ENCODE measurements at regions not wholly inside any gene's neighbourhood (a gene's known extent, or its start where the extent isn't known, plus 50 kb on each side); places are given as distances from the start of the nearest gene placed in this dataset.
"Not testable (repeated sequence)": the region's sequence is repeated elsewhere in the genome, so short reads cannot be mapped to it uniquely, and the experiment has no call there.

DNA sequence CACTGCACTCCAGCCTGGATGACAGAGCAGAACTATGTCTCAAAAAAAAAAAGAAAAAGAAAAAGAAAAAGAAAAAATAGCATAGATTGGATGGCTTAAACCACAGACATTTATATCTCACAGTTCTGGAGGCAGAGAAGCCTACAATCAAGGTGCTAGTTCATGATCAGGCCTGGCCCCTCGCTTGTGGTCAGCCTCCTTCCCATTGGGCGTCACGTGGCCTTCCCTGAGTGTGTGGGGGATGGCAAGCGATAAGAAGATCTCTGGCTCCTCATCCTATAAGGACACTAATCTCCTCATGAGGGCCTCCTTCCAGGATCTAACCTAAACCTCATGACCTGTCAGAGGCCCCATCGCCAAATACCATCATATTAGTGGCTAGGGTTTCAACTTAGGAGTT lies 320.2 kb upstream of the SPATA31A3 start:
- H3K27me3 ChIP-seq (ENCODE audit: control insufficient read depth, insufficient read depth, low read length); DNase-seq (ENCODE audit: low read depth, low spot score); H3K4me1 ChIP-seq (ENCODE audit: control insufficient read depth, insufficient read depth, low read length); H3K9me3 ChIP-seq (ENCODE audit: control insufficient read depth, insufficient read depth, low read length); H3K36me3 ChIP-seq (ENCODE audit: control insufficient read depth, insufficient read depth, low read length); H3K4me3 ChIP-seq (ENCODE audit: low read length); H3K27ac ChIP-seq (ENCODE audit: low read length): not testable (repeated sequence)
- WGBS (ENCODE audit: insufficient coverage, insufficient read length), result no CpG with 5 or more reads among the region's 5 CpGs

DNA sequence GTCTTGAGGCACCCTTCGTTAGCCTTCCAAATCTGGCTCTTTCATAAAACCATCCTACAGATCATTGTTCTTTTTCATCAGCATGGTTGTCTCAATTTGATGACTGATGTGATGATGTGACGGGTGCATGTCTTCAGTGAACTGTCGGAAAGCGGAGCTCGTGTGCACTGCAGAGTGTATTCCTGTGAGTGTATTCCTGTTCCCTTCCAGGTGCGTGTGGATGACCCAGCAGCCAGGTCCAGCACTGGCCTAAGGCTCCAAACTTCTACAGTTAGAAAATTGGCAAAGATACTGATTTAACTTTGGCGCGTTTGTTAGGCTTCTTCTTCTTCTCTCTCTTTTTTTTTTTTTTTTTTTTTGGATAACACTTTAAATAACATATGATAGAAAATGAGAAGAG lies 314.8 kb upstream of the SPATA31A3 start:
- no CpG with 5 or more reads among the region's 8 CpGs for WGBS (ENCODE audit: insufficient coverage, insufficient read length)

DNA sequence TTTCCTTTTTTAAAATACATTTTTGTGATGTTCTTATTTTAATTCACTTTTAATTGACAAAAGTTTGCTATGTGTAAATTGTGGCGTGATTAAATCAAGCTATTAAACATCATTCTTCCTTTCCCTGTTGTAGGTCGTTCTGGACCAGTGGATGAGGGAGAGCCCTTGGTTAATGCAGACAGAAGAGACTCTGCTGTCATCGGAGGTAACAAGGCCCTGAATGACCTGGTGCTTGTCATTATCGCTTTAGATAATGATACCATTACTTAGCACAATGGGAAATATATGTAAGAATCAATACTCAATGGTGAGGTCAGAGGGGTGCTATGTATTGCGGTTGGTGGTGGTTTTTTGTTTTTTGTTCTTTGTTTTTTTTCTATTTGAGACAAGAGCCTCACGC lies 296.4 kb upstream of the SPATA31A3 start:
- H3K4me1 ChIP-seq (ENCODE audit: control insufficient read depth, insufficient read depth, low read length); H3K36me3 ChIP-seq (ENCODE audit: control insufficient read depth, insufficient read depth, low read length); H3K9me3 ChIP-seq (ENCODE audit: control insufficient read depth, insufficient read depth, low read length); H3K4me3 ChIP-seq (ENCODE audit: low read length); H3K27ac ChIP-seq (ENCODE audit: low read length); DNase-seq (ENCODE audit: low read depth, low spot score); H3K27me3 ChIP-seq (ENCODE audit: control insufficient read depth, insufficient read depth, low read length): not testable (repeated sequence)
- no CpG with 5 or more reads among the region's 6 CpGs for WGBS (ENCODE audit: insufficient coverage, insufficient read length)

More for the DNA sequence above, 314.8 kb upstream of the SPATA31A3 start:
- H3K9me3 ChIP-seq (ENCODE audit: control insufficient read depth, insufficient read depth, low read length); H3K4me3 ChIP-seq (ENCODE audit: low read length); H3K36me3 ChIP-seq (ENCODE audit: control insufficient read depth, insufficient read depth, low read length); H3K27me3 ChIP-seq (ENCODE audit: control insufficient read depth, insufficient read depth, low read length); H3K27ac ChIP-seq (ENCODE audit: low read length); H3K4me1 ChIP-seq (ENCODE audit: control insufficient read depth, insufficient read depth, low read length); DNase-seq (ENCODE audit: low read depth, low spot score): not testable (repeated sequence)

- not testable (repeated sequence) for H3K27ac ChIP-seq (ENCODE audit: low read length); H3K4me3 ChIP-seq (ENCODE audit: low read length); H3K4me1 ChIP-seq (ENCODE audit: control insufficient read depth, insufficient read depth, low read length); H3K9me3 ChIP-seq (ENCODE audit: control insufficient read depth, insufficient read depth, low read length); H3K27me3 ChIP-seq (ENCODE audit: control insufficient read depth, insufficient read depth, low read length); H3K36me3 ChIP-seq (ENCODE audit: control insufficient read depth, insufficient read depth, low read length); DNase-seq (ENCODE audit: low read depth, low spot score)
- no CpG with 5 or more reads among the region's 46 CpGs for WGBS (ENCODE audit: insufficient coverage, insufficient read length)
These were observed 295.9 kb upstream of the SPATA31A3 start for GRCh38 chr9:67288117-67288735.

- no CpG with 5 or more reads among the region's 6 CpGs for WGBS (ENCODE audit: insufficient coverage, insufficient read length)
These were observed 291.9 kb upstream of the SPATA31A3 start for GRCh38 chr9:67284299-67284698.

GRCh38 chr9:67281574-67281973 lies 289.2 kb upstream of the SPATA31A3 start:
- not testable (repeated sequence) for DNase-seq (ENCODE audit: low read depth, low spot score); H3K4me1 ChIP-seq (ENCODE audit: control insufficient read depth, insufficient read depth, low read length); H3K9me3 ChIP-seq (ENCODE audit: control insufficient read depth, insufficient read depth, low read length); H3K4me3 ChIP-seq (ENCODE audit: low read length); H3K27ac ChIP-seq (ENCODE audit: low read length); H3K27me3 ChIP-seq (ENCODE audit: control insufficient read depth, insufficient read depth, low read length); H3K36me3 ChIP-seq (ENCODE audit: control insufficient read depth, insufficient read depth, low read length)
- no CpG with 5 or more reads among the region's 4 CpGs for WGBS (ENCODE audit: insufficient coverage, insufficient read length)

More at GRCh38 chr9:67284299-67284698, 291.9 kb upstream of the SPATA31A3 start:
- H3K36me3 ChIP-seq (ENCODE audit: control insufficient read depth, insufficient read depth, low read length); H3K4me3 ChIP-seq (ENCODE audit: low read length); H3K9me3 ChIP-seq (ENCODE audit: control insufficient read depth, insufficient read depth, low read length); DNase-seq (ENCODE audit: low read depth, low spot score); H3K4me1 ChIP-seq (ENCODE audit: control insufficient read depth, insufficient read depth, low read length); H3K27ac ChIP-seq (ENCODE audit: low read length); H3K27me3 ChIP-seq (ENCODE audit: control insufficient read depth, insufficient read depth, low read length): not testable (repeated sequence)

- not testable (repeated sequence) for H3K4me1 ChIP-seq (ENCODE audit: control insufficient read depth, insufficient read depth, low read length); H3K36me3 ChIP-seq (ENCODE audit: control insufficient read depth, insufficient read depth, low read length); H3K9me3 ChIP-seq (ENCODE audit: control insufficient read depth, insufficient read depth, low read length); H3K4me3 ChIP-seq (ENCODE audit: low read length); H3K27ac ChIP-seq (ENCODE audit: low read length); H3K27me3 ChIP-seq (ENCODE audit: control insufficient read depth, insufficient read depth, low read length); DNase-seq (ENCODE audit: low read depth, low spot score)
- no CpG with 5 or more reads among the region's 1 CpG for WGBS (ENCODE audit: insufficient coverage, insufficient read length)
These were observed 277.3 kb upstream of the SPATA31A3 start for GRCh38 chr9:67269692-67270091.

GRCh38 chr9:67257894-67258293 lies 265.5 kb upstream of the SPATA31A3 start:
- not testable (repeated sequence) for H3K9me3 ChIP-seq (ENCODE audit: control insufficient read depth, insufficient read depth, low read length); H3K27ac ChIP-seq (ENCODE audit: low read length); H3K4me3 ChIP-seq (ENCODE audit: low read length); H3K4me1 ChIP-seq (ENCODE audit: control insufficient read depth, insufficient read depth, low read length); H3K36me3 ChIP-seq (ENCODE audit: control insufficient read depth, insufficient read depth, low read length); DNase-seq (ENCODE audit: low read depth, low spot score); H3K27me3 ChIP-seq (ENCODE audit: control insufficient read depth, insufficient read depth, low read length)
- no CpG with 5 or more reads among the region's 6 CpGs for WGBS (ENCODE audit: insufficient coverage, insufficient read length)

GRCh38 chr9:67248967-67249366 lies 256.6 kb upstream of the SPATA31A3 start:
- not testable (repeated sequence) for H3K27ac ChIP-seq (ENCODE audit: low read length); H3K4me3 ChIP-seq (ENCODE audit: low read length); H3K9me3 ChIP-seq (ENCODE audit: control insufficient read depth, insufficient read depth, low read length); DNase-seq (ENCODE audit: low read depth, low spot score); H3K36me3 ChIP-seq (ENCODE audit: control insufficient read depth, insufficient read depth, low read length); H3K27me3 ChIP-seq (ENCODE audit: control insufficient read depth, insufficient read depth, low read length); H3K4me1 ChIP-seq (ENCODE audit: control insufficient read depth, insufficient read depth, low read length)
- no CpG with 5 or more reads among the region's 1 CpG for WGBS (ENCODE audit: insufficient coverage, insufficient read length)

DNA sequence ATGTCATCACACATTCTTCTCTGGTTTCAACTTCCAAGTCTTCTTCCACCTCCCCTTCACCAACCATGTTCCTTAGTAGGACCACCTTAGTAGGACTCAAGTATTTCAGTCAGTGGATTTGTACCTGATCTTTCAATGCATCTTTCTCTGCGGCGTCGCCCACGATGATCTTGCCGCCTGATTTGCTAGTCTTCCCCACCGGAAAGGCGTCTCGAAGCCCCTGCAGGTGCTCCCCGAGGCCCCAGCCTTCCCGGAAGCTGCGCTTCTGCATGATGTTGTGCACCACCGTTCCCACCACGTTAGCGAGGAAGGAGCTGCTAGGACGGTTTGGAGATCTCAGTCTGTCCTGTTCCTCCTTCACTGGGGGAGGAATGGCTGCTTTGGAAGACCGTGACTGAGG lies 219.7 kb upstream of the SPATA31A3 start:
- not testable (repeated sequence) for H3K36me3 ChIP-seq (ENCODE audit: control insufficient read depth, insufficient read depth, low read length); H3K9me3 ChIP-seq (ENCODE audit: control insufficient read depth, insufficient read depth, low read length); H3K27ac ChIP-seq (ENCODE audit: low read length); DNase-seq (ENCODE audit: low read depth, low spot score); H3K4me3 ChIP-seq (ENCODE audit: low read length); H3K27me3 ChIP-seq (ENCODE audit: control insufficient read depth, insufficient read depth, low read length); H3K4me1 ChIP-seq (ENCODE audit: control insufficient read depth, insufficient read depth, low read length)
- no CpG with 5 or more reads among the region's 16 CpGs for WGBS (ENCODE audit: insufficient coverage, insufficient read length)

GRCh38 chr9:67210842-67211241 lies 218.5 kb upstream of the SPATA31A3 start:
- H3K27me3 ChIP-seq (ENCODE audit: control insufficient read depth, insufficient read depth, low read length); DNase-seq (ENCODE audit: low read depth, low spot score); H3K27ac ChIP-seq (ENCODE audit: low read length); H3K4me1 ChIP-seq (ENCODE audit: control insufficient read depth, insufficient read depth, low read length); H3K36me3 ChIP-seq (ENCODE audit: control insufficient read depth, insufficient read depth, low read length); H3K9me3 ChIP-seq (ENCODE audit: control insufficient read depth, insufficient read depth, low read length); H3K4me3 ChIP-seq (ENCODE audit: low read length): not testable (repeated sequence)
- no CpG with 5 or more reads among the region's 3 CpGs for WGBS (ENCODE audit: insufficient coverage, insufficient read length)

Data from iPS DF 6.9 (cell line).